Progenitor cell of endocrine pancreas (in vitro differentiated cells): ENCODE measurements at regions not wholly inside any gene's neighbourhood (a gene's known extent, or its start where the extent isn't known, plus 50 kb on each side); places are given as distances from the start of the nearest gene placed in this dataset.
"Not testable (repeated sequence)": the region's sequence is repeated elsewhere in the genome, so short reads cannot be mapped to it uniquely, and the experiment has no call there.

Experiments
- DNase-seq: peaks from one replicate; pipeline ENCODE4 v3.0.0; 2021; ENCODE audit warnings: low spot score; ENCODE audit not compliant: unreplicated experiment
- H3K27ac Mint-ChIP-seq: 2 replicates; pipeline ENCODE4 v1.8.0; 2021; ENCODE audit warnings: mild to moderate bottlenecking, moderate library complexity, mixed read lengths
- H3K27me3 Mint-ChIP-seq: 2 replicates; pipeline ENCODE4 v1.8.0; 2021; ENCODE audit warnings: mixed read lengths
- H3K36me3 Mint-ChIP-seq: 2 replicates; pipeline ENCODE4 v1.8.0; 2022; ENCODE audit warnings: mixed read lengths; ENCODE audit not compliant: insufficient read depth
- H3K4me1 Mint-ChIP-seq: 2 replicates; pipeline ENCODE4 v1.8.0; 2021; ENCODE audit warnings: low read depth, mixed read lengths
- H3K4me3 Mint-ChIP-seq: 2 replicates; pipeline ENCODE4 v1.8.0; 2021; ENCODE audit warnings: low read depth, mild to moderate bottlenecking, moderate library complexity, mixed read lengths
- H3K9me3 Mint-ChIP-seq: 2 replicates; pipeline ENCODE4 v1.8.0; 2021; ENCODE audit warnings: low read depth, mixed read lengths
- TF ChIP-seq, protein P1 (sequence below): fragments of 200-600 bp; sonication (generic); IDR thresholded peaks from one replicate; pipeline ENCODE4 v1.5.0; 2021; ENCODE audit warnings: antibody characterized with exemption, mild to moderate bottlenecking; ENCODE audit not compliant: unreplicated experiment

DNA sequence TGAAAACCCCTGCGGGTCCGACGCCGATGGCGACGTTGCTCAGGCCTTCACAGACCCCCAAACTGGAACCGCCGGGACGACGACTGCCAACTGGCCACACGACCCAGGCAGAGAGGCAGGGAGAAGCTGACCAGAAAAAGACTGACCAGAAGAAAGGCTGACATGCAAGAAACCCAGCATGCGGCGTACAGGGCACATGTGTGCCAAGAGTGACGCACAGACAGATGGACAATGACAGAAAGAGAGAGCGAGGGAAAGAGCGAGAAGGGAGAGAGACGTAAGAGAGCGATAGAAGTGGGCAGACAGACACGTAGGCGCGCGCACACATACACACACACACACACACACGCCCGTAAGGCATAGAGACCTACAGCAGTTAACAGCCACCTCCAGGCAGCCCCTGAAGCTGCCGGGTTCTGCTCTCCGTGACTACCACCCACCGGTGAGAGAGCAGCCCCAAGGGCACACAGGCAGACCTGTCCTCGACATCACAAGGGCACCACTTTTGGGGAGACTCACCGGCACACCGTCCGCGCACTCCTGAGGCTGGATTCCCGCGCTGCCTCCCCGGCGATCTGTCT lies 67.2 kb upstream of the ZNF527 start:
- TF ChIP-seq, protein P1, sequence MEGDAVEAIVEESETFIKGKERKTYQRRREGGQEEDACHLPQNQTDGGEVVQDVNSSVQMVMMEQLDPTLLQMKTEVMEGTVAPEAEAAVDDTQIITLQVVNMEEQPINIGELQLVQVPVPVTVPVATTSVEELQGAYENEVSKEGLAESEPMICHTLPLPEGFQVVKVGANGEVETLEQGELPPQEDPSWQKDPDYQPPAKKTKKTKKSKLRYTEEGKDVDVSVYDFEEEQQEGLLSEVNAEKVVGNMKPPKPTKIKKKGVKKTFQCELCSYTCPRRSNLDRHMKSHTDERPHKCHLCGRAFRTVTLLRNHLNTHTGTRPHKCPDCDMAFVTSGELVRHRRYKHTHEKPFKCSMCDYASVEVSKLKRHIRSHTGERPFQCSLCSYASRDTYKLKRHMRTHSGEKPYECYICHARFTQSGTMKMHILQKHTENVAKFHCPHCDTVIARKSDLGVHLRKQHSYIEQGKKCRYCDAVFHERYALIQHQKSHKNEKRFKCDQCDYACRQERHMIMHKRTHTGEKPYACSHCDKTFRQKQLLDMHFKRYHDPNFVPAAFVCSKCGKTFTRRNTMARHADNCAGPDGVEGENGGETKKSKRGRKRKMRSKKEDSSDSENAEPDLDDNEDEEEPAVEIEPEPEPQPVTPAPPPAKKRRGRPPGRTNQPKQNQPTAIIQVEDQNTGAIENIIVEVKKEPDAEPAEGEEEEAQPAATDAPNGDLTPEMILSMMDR: no peak
- Mint-ChIP-seq H3K27me3 (no peaks in the 10 kb centered on the region), H3K4me3 (peak overlapping the region; percentile 88), H3K27ac (peak overlapping the region; percentile 94), H3K36me3 (peaks cover 7% of the 10 kb centered on the region), H3K4me1 (no peaks in the 10 kb centered on the region), H3K9me3 (peaks cover 20% of the 10 kb centered on the region)
- no peak for DNase-seq

DNA sequence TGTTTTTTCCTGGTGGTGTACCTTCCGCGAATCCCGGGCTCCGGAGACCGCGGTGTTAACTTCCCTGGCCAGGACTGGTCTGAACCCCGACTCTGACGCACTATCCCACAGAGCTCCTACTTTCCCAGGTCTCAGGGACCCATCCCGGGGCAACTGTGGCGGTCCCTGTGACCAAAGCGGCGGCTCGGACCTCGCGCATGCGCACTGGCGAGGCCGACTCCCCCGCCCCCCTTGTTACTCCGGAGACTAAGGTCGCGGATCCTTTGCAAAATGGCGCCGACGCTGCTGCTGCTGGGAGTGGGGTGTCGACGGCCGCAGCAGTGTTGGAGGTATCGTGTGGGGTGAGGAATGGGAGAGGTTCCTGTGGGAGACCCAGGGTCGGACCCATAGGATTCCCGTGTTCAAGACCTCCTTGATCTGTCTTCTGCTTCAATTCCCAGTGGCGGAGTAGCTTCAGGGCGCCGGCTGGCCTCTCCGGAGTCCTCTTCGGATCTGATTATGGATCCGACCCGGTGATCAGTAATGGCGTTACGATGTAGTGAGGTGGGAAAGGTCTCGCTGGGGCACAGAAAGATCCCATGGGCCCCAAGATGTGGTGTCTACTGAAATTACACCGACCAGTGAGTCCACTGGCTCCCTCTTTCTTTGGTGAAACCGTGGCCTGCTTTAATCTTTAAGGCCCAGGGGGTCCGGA lies 66.6 kb upstream of the ZNF527 start:
- peak; percentile 47 for DNase-seq
- peaks cover 20% of the 10 kb centered on the region for H3K9me3 Mint-ChIP-seq
- H3K27ac Mint-ChIP-seq: peak overlapping the region; percentile 94
- no peaks in the 10 kb centered on the region for H3K4me1 Mint-ChIP-seq
- H3K4me3 Mint-ChIP-seq: peak overlapping the region; percentile 88
- H3K36me3 Mint-ChIP-seq: peaks cover 7% of the 10 kb centered on the region
- H3K27me3 Mint-ChIP-seq: no peaks in the 10 kb centered on the region
- TF ChIP-seq, protein P1: no peak

DNA sequence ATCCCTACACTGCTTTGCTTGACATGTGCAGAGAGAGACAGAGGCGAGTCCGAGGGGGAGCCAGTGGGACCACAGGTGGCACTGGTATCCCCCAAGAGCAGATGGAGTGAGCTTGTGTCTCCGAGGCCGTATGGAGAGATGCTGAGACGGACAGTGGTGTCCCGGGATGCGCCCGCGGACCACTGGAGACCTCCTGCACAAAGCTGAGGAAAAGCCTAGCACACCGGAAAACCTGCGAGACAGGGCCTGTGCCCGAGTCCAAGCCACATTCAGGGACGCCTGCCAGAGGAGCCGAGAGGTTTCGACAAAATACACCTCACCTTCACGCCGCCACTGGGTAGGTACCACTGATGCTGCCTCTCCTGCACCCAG lies 66.0 kb upstream of the ZNF527 start:
- TF ChIP-seq, protein P1: no peak
- Mint-ChIP-seq H3K36me3 (peaks cover 7% of the 10 kb centered on the region), H3K27me3 (no peaks in the 10 kb centered on the region), H3K4me3 (no peak overlapping the region), H3K27ac (no peak overlapping the region), H3K9me3 (peaks cover 20% of the 10 kb centered on the region), H3K4me1 (no peaks in the 10 kb centered on the region)
- no peak for DNase-seq

DNA sequence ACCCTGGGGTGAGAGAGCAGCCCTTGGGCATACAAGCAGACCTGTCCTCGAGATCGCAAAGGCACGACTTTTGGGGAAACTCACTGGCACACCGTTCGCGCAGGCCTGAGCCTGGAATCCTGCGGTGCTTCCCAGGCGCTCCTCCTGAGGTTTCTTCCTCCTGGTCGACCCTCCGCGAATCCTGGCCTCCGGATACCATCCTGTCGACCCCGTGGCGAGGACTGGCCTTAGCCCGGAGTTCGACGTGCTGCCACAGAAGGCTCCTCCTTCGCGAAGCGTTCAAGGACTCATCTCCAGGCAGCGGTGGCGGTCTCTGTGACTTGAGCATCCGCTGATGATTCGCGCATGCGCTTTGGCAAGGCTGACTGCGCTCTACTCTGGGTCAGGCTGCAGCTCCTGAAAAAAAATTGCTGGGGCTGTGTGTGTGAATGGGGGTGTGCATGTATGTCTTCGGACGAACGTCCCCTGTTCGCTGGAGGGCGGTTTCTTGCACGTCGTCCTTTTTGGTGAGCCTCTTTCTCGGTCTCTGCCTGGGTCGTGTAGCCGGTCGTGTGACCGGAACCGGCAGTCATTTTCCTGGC lies 64.4 kb upstream of the ZNF527 start:
- H3K27ac Mint-ChIP-seq: no peak overlapping the region
- peaks cover 20% of the 10 kb centered on the region for H3K9me3 Mint-ChIP-seq
- no peaks in the 10 kb centered on the region for H3K27me3 Mint-ChIP-seq
- DNase-seq: no peak
- TF ChIP-seq, protein P1: no peak
- peaks cover 7% of the 10 kb centered on the region for H3K36me3 Mint-ChIP-seq
- no peak overlapping the region for H3K4me3 Mint-ChIP-seq
- no peaks in the 10 kb centered on the region for H3K4me1 Mint-ChIP-seq

DNA sequence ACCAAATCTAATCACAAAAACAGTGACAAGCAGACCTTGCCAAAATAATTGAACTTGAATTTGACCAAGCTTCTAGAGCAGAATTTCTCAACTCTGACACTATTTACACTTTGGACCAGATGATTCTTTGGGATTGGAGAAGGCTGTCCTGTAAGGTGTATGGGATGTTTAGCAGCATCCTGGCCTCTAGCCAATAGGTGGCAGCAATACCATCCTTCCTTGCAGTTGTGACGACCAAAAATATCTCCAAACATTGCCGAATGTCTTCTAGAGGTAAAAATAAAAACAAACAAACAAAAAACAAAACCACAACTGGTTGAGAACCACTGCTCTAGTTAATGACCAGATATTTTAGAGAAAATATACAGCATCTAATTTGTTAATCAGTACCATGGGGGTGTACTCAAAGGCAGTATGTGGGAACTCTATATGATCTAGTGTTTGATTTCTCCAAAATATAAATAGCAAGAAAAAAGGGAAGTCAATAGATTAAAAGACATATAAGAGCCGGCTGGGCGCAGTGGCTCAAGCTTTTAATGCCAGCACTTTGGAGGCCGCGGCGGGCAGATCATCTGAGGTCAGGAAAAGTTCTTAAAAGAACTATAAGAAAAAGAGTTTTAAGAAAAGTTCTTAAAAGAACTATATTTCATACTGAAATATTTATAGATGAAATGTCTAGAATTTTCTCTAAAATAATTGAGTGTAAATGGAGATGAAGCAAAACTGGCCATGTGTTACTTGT lies 60.9 kb upstream of the ZNF527 start:
- Mint-ChIP-seq H3K36me3 (peaks cover 3% of the 10 kb centered on the region), H3K4me1 (peaks cover 9% of the 10 kb centered on the region), H3K27ac (no peak overlapping the region), H3K4me3 (no peak overlapping the region), H3K27me3 (no peaks in the 10 kb centered on the region), H3K9me3 (peaks cover 16% of the 10 kb centered on the region)
- no peak for DNase-seq
- TF ChIP-seq, protein P1: peak; percentile 57

DNA sequence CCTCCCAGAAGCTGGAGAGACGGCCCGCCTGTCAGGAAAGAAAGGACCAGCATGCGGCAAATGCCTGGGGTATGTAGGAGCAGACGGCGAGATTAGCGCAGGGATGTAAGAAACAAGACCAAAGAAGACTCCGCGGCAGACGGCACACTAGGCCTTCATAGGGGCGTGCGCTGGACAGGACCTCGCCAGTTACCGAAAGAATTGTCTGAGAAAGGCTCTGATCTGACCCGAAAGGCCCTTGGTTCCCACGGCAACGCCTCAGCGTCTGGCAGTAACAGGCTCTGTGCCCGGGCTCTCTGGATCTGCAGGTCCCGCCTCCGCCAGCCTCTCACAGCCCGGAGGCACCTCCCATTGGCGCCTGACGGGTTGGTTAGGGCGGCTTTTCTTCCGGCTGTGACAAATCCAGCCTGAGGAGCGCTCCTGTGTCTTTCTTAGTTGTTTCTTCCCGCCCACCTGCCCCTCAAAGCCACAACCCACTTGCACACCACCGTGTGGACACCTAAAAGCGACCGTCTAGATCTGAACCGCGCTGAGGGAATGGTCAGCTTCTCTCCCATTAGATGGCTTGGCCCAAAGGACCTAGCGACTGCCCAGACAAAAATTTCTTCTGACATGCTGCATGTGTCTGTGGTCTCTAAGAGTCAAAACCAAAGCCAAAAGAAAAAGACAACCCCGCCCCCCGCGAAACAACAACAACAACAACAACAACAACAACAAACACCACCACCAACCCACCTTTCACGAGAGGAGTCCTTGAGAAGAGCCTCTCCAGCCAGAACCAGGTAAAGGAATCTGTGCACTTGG lies 58.2 kb upstream of the ZNF527 start:
- H3K36me3 Mint-ChIP-seq, H3K9me3 Mint-ChIP-seq, H3K27me3 Mint-ChIP-seq, H3K4me1 Mint-ChIP-seq, DNase-seq: not testable (repeated sequence)
- H3K4me3 Mint-ChIP-seq: peak overlapping the region; percentile 71
- peak overlapping the region; percentile 90 for H3K27ac Mint-ChIP-seq
